ENCODE measurements at regions not wholly inside any gene's neighbourhood (a gene's known extent, or its start where the extent isn't known, plus 50 kb on each side); places are given as distances from the start of the nearest gene placed in this dataset.

DNA sequence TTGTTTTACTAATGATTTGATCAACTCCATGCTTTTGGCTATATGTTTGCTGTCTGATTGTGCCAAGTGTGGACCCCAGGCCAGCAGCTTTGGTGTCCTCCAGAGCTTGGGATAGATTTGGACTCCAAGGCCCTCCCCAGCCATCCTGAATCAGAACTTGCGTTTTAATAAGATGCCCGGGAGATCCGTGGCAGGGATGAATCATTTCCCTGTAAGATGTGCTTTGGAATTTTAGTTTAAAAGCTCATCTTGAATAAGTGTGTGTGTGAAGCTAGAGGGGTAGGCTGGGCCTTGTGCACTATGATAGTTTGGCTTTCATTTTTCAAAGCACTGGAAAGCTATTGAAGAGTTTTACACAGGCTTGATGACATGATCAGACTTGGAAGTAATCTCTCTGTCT is 66.2 kb upstream of the SDK1 start:
- TF ChIP-seq, protein P1, sequence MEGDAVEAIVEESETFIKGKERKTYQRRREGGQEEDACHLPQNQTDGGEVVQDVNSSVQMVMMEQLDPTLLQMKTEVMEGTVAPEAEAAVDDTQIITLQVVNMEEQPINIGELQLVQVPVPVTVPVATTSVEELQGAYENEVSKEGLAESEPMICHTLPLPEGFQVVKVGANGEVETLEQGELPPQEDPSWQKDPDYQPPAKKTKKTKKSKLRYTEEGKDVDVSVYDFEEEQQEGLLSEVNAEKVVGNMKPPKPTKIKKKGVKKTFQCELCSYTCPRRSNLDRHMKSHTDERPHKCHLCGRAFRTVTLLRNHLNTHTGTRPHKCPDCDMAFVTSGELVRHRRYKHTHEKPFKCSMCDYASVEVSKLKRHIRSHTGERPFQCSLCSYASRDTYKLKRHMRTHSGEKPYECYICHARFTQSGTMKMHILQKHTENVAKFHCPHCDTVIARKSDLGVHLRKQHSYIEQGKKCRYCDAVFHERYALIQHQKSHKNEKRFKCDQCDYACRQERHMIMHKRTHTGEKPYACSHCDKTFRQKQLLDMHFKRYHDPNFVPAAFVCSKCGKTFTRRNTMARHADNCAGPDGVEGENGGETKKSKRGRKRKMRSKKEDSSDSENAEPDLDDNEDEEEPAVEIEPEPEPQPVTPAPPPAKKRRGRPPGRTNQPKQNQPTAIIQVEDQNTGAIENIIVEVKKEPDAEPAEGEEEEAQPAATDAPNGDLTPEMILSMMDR (IDR thresholded peaks at IDR 0.05; ENCODE audit: low read length) = no peak
- TF ChIP-seq EZH2 (optimal IDR thresholded peaks at IDR 0.05; ENCODE audit: low read depth, low read length) (no peak), EZH2phosphoT487 (IDR thresholded peaks at IDR 0.05; ENCODE audit: low read length) (no peak)

Data from MM.1S (cell line).